IPS-18c (cell line): ENCODE measurements at regions not wholly inside any gene's neighbourhood (a gene's known extent, or its start where the extent isn't known, plus 50 kb on each side); places are given as distances from the start of the nearest gene placed in this dataset.
"Not testable (repeated sequence)": the region's sequence is repeated elsewhere in the genome, so short reads cannot be mapped to it uniquely, and the experiment has no call there.

Experiments used
- H3K4me3 ChIP-seq: 2 replicates; pipeline ENCODE4 v1.7.0; 2013; ENCODE audit warnings: low read depth, mild to moderate bottlenecking, low read length, moderate library complexity; ENCODE audit not compliant: insufficient read depth
- H3K9me3 ChIP-seq: one replicate; pipeline ENCODE4 v1.6.1; 2013; ENCODE audit warnings: mild to moderate bottlenecking, low read length, moderate library complexity; ENCODE audit not compliant: control insufficient read depth, insufficient read depth

GRCh38 chr4:27930291-27930690 is 1069.7 kb downstream of the STIM2 start:
- no peak overlapping the region for H3K4me3 ChIP-seq
- no peaks in the 10 kb centered on the region for H3K9me3 ChIP-seq

DNA sequence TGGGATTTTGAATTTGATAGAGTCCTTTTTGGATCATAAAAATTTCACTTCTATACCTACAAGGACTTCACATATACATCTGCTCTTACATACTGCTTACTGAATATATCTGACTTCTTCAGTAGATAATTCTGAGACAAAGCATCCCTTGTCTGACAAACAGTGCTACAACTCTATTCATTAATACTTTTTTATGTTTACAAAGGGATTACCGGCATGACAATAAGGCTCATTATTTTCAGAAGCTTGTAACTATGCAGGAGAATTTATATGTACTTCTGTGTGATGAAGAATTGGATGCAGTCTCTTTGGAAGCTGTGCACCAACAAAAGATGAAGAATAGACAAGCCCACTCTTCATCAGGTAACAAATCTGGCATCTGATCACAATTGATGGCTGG is 1070.3 kb downstream of the STIM2 start:
- Histone ChIP-seq H3K4me3 (no peak overlapping the region), H3K9me3 (no peaks in the 10 kb centered on the region)

DNA sequence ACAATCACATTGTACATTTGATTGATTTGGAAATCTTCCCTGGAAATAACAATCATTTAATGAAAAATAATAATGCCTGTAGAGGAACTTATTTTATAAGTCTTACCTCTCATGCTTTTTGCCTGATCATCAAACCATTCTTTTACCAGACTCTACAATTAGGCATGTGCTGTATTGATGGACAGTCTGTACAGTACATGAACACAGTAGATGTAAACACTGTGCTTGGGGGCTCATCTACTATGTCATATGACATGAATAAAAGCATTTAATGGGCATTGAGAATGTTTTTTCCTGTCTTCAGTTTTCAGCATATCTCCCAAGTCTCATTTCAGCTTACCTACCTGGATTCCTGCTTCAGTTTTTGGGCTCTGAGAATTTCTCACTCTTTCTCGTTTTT is 1070.9 kb downstream of the STIM2 start:
- Histone ChIP-seq H3K9me3 (no peaks in the 10 kb centered on the region), H3K4me3 (no peak overlapping the region)

GRCh38 chr4:27934871-27935270 is 1074.2 kb downstream of the STIM2 start:
- H3K9me3 ChIP-seq: no peaks in the 10 kb centered on the region

DNA sequence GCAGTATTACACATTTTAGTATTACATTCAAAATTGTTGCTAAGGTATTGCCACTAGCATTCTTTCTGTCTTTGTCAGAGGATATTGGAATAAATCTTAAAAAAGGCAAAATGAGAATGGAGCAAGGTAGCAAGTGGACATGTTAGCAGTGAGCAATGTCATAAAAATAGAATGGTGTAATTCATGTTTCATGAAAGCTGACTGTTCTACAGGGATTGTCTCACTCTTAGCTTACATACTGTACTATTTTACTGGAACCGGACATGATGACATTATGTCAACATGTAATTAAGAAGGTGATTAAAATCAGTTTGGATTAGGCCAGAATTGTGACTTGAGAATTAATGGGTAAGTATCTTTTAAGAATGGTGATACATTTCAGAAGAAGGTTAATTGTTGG is 1086.2 kb downstream of the STIM2 start:
- Histone ChIP-seq H3K4me3 (no peak overlapping the region), H3K9me3 (no peaks in the 10 kb centered on the region)

More at GRCh38 chr4:27934871-27935270, 1074.2 kb downstream of the STIM2 start:
- no peak overlapping the region for H3K4me3 ChIP-seq

- Histone ChIP-seq H3K4me3 (no peak overlapping the region), H3K9me3 (no peaks in the 10 kb centered on the region)
Observed at GRCh38 chr4:27947302-27947701, 1086.7 kb downstream of the STIM2 start.

GRCh38 chr4:27964095-27964494 is 1103.5 kb downstream of the STIM2 start:
- Histone ChIP-seq H3K9me3 (no peaks in the 10 kb centered on the region), H3K4me3 (no peak overlapping the region)

DNA sequence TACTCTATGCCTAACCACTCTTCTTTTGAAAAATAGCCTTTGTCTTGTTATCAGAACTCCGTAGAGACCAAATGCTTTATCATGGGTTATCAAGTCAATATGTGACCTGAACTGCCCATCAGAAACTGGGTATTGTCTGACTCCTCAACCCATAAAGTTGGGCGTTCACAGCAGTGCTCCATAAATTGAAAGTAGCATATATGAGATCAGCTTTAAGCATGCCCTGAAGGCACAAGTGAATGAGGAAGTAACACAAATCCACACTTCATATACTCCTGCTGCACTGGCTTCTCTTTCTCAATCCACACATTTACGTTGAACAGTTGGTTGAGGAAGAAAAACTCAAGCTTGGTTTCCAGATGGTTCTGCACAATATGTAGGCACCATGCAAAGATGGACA is 1106.0 kb downstream of the STIM2 start:
- no peaks in the 10 kb centered on the region for H3K9me3 ChIP-seq

GRCh38 chr4:27973056-27973455 is 1112.4 kb downstream of the STIM2 start:
- Histone ChIP-seq H3K4me3 (no peak overlapping the region), H3K9me3 (no peaks in the 10 kb centered on the region)

More for the DNA sequence above, 1106.0 kb downstream of the STIM2 start:
- no peak overlapping the region for H3K4me3 ChIP-seq

DNA sequence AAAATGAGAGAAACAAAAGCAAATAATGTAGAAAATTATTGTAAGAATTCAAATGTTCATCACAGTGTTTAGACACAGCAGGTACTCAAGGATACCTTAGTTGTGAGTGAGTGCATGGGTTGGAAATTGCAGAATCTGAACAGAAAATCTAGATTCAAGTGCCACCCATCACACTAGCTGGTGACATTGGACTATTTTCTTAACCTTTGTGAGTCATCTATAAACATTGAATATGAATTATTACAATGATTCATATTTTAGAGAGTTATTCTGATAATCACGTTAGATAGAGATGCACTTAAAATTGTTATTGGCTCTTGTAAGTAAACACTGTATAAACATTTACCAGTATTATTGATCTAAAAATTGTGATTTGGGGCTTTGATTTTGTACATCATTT is 1113.1 kb downstream of the STIM2 start:
- H3K4me3 ChIP-seq: no peak overlapping the region
- H3K9me3 ChIP-seq: no peaks in the 10 kb centered on the region

DNA sequence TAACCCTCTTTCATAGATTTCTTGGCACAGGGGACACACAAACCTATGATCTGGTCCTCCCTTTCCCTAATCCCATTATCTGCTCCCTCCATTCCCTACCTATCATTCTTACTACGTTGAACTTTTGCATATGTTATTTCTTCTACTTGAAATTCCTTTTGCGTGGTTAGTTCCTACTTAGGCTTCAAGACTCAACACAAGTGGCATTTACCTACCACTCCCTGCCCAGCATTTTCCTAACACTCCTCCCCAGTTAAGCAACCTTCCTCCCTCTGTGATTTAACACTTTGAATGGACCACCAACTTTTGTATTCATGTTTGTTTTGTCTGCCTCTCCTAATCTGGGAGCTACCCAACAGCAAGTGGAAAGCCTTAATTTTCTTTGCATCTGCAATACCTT is 1113.7 kb downstream of the STIM2 start:
- H3K9me3 ChIP-seq: no peaks in the 10 kb centered on the region
- H3K4me3 ChIP-seq: no peak overlapping the region

- H3K9me3 ChIP-seq, H3K4me3 ChIP-seq: not testable (repeated sequence)
Observed at GRCh38 chr4:27974881-27975280, 1114.2 kb downstream of the STIM2 start.

DNA sequence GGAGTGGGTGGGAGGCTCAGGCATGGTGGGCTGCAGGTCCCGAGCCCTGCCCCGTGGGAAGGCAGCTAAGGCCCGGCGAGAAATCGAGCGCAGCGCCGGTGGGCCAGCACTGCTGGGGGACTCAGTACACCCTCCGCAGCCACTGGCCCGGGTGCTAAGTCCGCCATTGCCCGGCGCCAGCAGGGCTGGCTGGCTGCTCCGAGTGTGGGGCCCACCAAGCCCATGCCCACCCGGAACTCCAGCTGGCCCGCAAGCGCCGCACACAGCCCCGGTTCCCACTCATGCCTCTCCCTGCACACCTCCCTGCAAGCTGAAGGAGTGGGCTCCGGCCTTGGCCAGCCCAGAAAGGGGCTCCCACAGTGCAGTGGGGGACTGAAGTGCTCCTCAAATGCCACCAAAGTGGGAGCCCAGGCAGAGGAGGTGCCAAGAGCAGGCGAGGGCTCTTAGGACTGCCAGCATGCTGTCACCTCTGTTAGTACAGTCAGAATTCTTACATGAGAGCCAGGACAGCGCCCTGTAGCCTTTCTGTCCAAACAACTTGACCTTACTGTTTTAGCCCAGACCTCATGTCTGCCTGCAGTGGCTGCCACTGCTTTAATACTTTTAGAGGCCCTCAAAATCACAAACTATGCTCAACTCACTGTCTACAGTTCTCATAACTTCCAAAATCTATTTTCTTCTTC is 1117.9 kb downstream of the STIM2 start:
- not testable (repeated sequence) for H3K4me3 ChIP-seq, H3K9me3 ChIP-seq

- Histone ChIP-seq H3K9me3 (no peaks in the 10 kb centered on the region), H3K4me3 (no peak overlapping the region)
Observed at GRCh38 chr4:27985522-27985921, 1124.9 kb downstream of the STIM2 start.

DNA sequence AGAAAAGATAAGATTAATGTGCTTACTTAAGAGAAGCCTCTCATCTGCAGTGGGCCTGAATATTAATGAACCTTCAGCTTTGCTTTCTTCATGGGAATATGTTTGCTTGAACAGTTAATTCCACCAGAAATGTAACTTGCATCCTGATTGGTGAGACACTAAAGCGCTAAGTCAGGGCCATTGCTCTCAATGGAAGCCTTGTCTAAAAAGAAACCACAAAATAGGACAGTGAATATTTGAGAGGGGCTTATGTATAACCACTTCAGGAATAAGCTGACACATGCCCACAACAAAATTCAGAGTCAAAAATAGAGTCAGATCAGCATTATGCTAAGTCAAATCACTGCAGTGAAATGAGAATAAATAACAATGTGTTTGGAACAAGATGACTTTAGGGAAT is 1125.8 kb downstream of the STIM2 start:
- H3K9me3 ChIP-seq: no peaks in the 10 kb centered on the region

GRCh38 chr4:28001698-28002097 is 1141.1 kb downstream of the STIM2 start:
- Histone ChIP-seq H3K4me3 (no peak overlapping the region), H3K9me3 (no peaks in the 10 kb centered on the region)

More for the DNA sequence above, 1125.8 kb downstream of the STIM2 start:
- no peak overlapping the region for H3K4me3 ChIP-seq

DNA sequence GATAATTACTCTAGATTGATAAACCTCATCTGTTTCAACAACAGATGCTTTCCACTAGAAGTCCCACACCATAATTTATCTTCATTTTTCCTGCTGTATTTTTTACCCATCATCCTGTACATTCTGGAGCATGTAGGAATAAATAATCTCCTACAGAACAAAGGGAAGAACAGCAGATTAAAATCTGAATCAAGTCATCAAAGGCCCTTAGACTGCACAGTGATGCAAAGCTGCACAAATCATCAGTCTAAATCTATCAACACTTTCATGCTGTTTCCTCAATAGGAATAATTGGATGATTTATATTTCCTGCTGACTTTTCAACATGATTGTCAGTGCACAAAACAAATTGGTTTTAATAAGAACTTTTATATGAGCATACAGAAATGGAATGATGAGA is 1143.9 kb downstream of the STIM2 start:
- Histone ChIP-seq H3K9me3 (no peaks in the 10 kb centered on the region), H3K4me3 (no peak overlapping the region)

GRCh38 chr4:28006021-28006420 is 1145.4 kb downstream of the STIM2 start:
- no peaks in the 10 kb centered on the region for H3K9me3 ChIP-seq

DNA sequence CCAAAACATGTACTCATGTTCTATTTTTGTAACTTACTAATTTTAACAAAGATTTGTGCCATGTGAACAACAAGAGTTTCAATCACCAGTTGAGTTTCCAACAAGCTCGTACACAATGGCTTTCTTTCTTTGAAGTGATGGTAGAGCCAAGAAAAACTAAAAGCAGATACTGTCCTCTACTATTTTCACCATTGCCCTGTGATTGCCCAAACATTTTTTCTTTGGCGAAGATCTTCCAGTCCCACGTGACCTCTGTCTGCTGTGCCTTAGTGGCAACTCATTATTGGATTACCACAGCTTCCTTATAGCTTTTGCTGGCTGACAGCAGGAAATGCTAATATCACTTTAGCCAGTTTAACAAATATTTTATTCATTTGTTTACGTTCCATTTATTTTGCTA is 1147.1 kb downstream of the STIM2 start:
- Histone ChIP-seq H3K4me3 (no peak overlapping the region), H3K9me3 (peaks cover 2% of the 10 kb centered on the region)

More at GRCh38 chr4:28006021-28006420, 1145.4 kb downstream of the STIM2 start:
- H3K4me3 ChIP-seq: no peak overlapping the region
